ENCODE measurements at regions not wholly inside any gene's neighbourhood (a gene's known extent, or its start where the extent isn't known, plus 50 kb on each side); places are given as distances from the start of the nearest gene placed in this dataset.

DNA sequence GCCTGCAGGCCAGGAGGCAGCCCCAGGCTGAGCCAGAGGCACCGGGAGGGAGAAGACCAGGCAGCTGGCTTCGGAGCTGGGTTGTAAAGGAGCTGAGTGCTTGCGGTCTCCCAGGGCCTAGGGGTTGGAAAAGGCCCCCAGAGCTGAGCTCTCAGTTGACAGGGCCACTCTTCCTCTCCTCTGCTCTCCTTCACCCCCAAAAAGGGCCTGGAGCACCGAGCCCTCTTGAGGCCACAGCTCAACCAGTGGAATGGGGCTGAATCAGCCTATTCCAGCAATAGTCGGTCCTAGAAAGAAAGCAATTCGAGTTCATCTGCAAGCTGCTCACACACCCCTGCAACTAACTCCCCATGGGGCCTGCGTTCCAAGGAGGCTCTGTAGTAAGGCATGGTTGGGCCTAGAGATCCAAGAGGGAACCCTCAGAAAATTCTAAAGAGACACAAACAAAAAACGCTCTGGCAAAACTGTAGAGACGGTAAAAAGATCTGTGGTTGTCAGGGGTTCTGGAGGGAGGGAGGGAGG is 205.0 kb downstream of the BUD13 start:
- peaks cover 0 to 5% (median 3%) of the 10 kb centered on the region in 5 donors for H3K27me3 ChIP-seq (ENCODE audit: control insufficient read depth in 5 of 5, insufficient read depth in 4 of 5, low read length in 5 of 5)
- H3K4me3 ChIP-seq (ENCODE audit: low read depth in 1 of 5, low read length in 5 of 5) = no peak overlapping the region
- H3K4me1 ChIP-seq (ENCODE audit: control insufficient read depth in 5 of 5, insufficient read depth in 5 of 5, low read length in 5 of 5) = peaks cover 0 to 4% (median 0%) of the 10 kb centered on the region in 5 donors

DNA sequence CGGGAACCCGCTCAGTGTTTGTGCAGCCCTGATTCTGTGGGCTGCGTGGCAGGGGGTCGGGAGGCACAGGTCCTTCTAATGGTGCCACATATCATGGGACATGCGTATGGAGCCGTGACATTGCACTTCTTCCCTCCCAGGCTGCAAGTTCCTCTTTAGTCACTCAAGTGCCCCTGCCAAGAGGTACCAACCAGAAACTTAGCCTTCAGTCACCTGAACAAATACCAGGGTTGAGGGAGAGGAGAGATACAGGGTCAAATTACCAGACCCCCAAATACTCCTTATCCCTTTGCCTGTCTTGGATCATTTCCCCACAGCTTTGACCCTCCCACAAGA is 209.1 kb downstream of the BUD13 start:
- H3K27me3 ChIP-seq (ENCODE audit: control insufficient read depth in 5 of 5, insufficient read depth in 4 of 5, low read length in 5 of 5) = peaks cover 0 to 6% (median 5%) of the 10 kb centered on the region in 5 donors
- no peak overlapping the region for H3K27ac ChIP-seq (ENCODE audit: low read depth, low read length)
- no peak overlapping the region for H3K9ac ChIP-seq (ENCODE audit: low read length in 5 of 5)
- H3K4me3 ChIP-seq (ENCODE audit: low read depth in 1 of 5, low read length in 5 of 5) = no peak overlapping the region
- H3K9me3 ChIP-seq (ENCODE audit: control insufficient read depth in 5 of 5, low read length in 5 of 5) = peaks cover 3 to 17% (median 13%) of the 10 kb centered on the region in 5 donors
- H3K36me3 ChIP-seq (ENCODE audit: control insufficient read depth in 5 of 5, insufficient read depth in 5 of 5, low read length in 5 of 5) = no peaks in the 10 kb centered on the region
- peaks cover 0 to 10% (median 0%) of the 10 kb centered on the region in 5 donors for H3K4me1 ChIP-seq (ENCODE audit: control insufficient read depth in 5 of 5, insufficient read depth in 5 of 5, low read length in 5 of 5)

More for the DNA sequence above, 205.0 kb downstream of the BUD13 start:
- Histone ChIP-seq H3K9me3 (ENCODE audit: control insufficient read depth in 5 of 5, low read length in 5 of 5) (peaks cover 3 to 17% (median 13%) of the 10 kb centered on the region in 5 donors), H3K36me3 (ENCODE audit: control insufficient read depth in 5 of 5, insufficient read depth in 5 of 5, low read length in 5 of 5) (no peaks in the 10 kb centered on the region), H3K9ac (ENCODE audit: low read length in 5 of 5) (no peak overlapping the region), H3K27ac (ENCODE audit: low read depth, low read length) (no peak overlapping the region)

DNA sequence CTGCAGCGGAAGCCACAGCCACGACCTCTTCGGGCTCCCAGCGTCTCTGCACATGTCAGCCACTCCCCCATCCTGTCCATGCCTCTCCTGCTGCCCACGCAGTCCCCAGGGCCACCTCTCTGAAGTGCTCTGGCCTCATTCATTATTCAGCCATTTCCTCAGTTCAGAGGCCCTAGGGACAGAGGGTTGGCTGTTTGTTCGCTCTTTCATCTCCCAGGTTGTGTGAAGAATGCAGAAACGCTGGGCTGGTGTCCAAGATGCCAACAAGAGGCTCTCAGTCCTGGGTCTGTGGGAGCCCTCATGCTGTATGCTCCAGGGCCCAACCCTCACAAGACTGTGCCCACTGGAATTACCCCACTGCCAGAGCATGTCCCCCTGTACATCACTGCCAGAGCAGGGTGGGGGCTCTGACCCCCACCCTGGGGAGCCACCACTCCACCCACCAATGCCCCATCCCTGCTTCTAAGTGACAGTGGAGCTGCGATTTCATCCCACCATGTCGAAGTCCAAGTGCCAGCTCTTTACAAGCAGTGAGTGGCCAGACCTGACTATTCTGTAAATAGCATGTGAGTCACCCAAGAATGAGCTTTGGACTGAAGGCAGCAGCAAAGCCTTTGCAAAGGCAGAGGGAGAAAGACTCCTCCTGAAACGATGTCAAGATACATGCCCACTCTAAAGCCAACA is 209.6 kb downstream of the BUD13 start:
- Histone ChIP-seq H3K27ac (ENCODE audit: low read depth, low read length) (no peak overlapping the region), H3K4me3 (ENCODE audit: low read depth in 1 of 5, low read length in 5 of 5) (no peak overlapping the region), H3K9me3 (ENCODE audit: control insufficient read depth in 5 of 5, low read length in 5 of 5) (peaks cover 3 to 17% (median 13%) of the 10 kb centered on the region in 5 donors), H3K9ac (ENCODE audit: low read length in 5 of 5) (no peak overlapping the region), H3K27me3 (ENCODE audit: control insufficient read depth in 5 of 5, insufficient read depth in 4 of 5, low read length in 5 of 5) (peaks cover 0 to 6% (median 5%) of the 10 kb centered on the region in 5 donors), H3K4me1 (ENCODE audit: control insufficient read depth in 5 of 5, insufficient read depth in 5 of 5, low read length in 5 of 5) (peaks cover 0 to 15% (median 0%) of the 10 kb centered on the region in 5 donors), H3K36me3 (ENCODE audit: control insufficient read depth in 5 of 5, insufficient read depth in 5 of 5, low read length in 5 of 5) (no peaks in the 10 kb centered on the region)

DNA sequence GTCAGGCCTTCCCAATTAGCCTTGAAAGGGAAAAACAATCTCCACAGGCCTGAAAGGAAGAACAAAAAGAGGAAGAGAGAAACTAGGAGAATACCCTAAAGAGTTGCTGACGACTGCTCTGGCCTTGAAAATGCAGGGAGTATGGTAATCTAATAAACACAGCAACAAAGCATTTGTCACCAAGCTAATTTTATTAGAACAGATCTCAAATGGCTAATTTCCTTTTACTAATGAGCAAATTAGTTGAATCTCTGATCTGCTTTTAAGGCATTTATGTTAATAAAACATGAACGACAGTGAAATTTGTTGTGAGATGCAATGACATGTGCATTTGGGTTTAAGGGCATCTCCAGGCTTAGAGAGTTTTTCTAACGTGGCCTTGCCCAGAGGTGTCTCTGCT is 212.2 kb downstream of the BUD13 start:
- no peaks in the 10 kb centered on the region for H3K36me3 ChIP-seq (ENCODE audit: control insufficient read depth in 5 of 5, insufficient read depth in 5 of 5, low read length in 5 of 5)
- no peak overlapping the region for H3K27ac ChIP-seq (ENCODE audit: low read depth, low read length)
- no peak overlapping the region for H3K4me3 ChIP-seq (ENCODE audit: low read depth in 1 of 5, low read length in 5 of 5)
- peaks cover 0 to 16% (median 0%) of the 10 kb centered on the region in 5 donors for H3K4me1 ChIP-seq (ENCODE audit: control insufficient read depth in 5 of 5, insufficient read depth in 5 of 5, low read length in 5 of 5)
- H3K9me3 ChIP-seq (ENCODE audit: control insufficient read depth in 5 of 5, low read length in 5 of 5) = peaks cover 0 to 6% (median 4%) of the 10 kb centered on the region in 5 donors
- H3K27me3 ChIP-seq (ENCODE audit: control insufficient read depth in 5 of 5, insufficient read depth in 4 of 5, low read length in 5 of 5) = peaks cover 0 to 10% (median 6%) of the 10 kb centered on the region in 5 donors
- no peak overlapping the region for H3K9ac ChIP-seq (ENCODE audit: low read length in 5 of 5)

DNA sequence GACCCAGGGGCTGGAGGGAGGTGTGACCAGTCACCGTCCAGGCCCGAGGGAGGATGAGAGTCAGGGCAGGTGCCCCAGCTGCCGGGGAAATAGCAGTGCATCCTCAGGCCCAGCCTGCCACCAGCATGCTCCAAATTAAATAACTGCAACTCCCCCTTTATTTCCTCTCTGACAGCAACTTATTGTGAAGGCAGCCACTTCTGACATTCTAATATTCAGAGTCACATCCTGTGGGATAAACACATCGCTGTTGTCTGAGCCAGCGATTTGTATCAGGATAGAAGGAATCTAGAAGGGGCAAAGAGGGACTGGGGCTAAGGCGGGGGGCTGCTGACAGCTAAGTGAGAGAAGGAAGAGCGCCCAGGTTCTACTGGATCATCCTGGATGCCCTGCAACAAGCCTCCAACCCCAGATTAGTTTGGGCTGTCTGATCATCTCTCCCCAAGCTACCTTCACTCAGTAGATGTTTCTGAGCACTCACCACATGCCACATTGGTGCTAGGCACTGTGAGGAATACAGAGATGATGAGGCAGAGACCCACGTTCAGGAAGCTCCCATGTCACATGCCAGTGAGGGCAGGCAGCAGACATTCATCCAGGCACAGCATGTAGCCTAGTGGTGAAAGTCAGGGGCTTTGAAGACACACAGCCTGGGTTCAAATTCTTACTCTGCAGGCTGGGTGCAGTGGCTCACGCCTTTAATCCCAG is 214.1 kb downstream of the BUD13 start:
- Histone ChIP-seq H3K27ac (ENCODE audit: low read depth, low read length) (no peak overlapping the region), H3K4me1 (ENCODE audit: control insufficient read depth in 5 of 5, insufficient read depth in 5 of 5, low read length in 5 of 5) (peaks cover 0 to 16% (median 0%) of the 10 kb centered on the region in 5 donors), H3K27me3 (ENCODE audit: control insufficient read depth in 5 of 5, insufficient read depth in 4 of 5, low read length in 5 of 5) (peaks cover 0 to 10% (median 6%) of the 10 kb centered on the region in 5 donors), H3K4me3 (ENCODE audit: low read depth in 1 of 5, low read length in 5 of 5) (no peak overlapping the region), H3K9me3 (ENCODE audit: control insufficient read depth in 5 of 5, low read length in 5 of 5) (peaks cover 0 to 5% (median 0%) of the 10 kb centered on the region in 5 donors), H3K36me3 (ENCODE audit: control insufficient read depth in 5 of 5, insufficient read depth in 5 of 5, low read length in 5 of 5) (no peaks in the 10 kb centered on the region), H3K9ac (ENCODE audit: low read length in 5 of 5) (no peak overlapping the region)

DNA sequence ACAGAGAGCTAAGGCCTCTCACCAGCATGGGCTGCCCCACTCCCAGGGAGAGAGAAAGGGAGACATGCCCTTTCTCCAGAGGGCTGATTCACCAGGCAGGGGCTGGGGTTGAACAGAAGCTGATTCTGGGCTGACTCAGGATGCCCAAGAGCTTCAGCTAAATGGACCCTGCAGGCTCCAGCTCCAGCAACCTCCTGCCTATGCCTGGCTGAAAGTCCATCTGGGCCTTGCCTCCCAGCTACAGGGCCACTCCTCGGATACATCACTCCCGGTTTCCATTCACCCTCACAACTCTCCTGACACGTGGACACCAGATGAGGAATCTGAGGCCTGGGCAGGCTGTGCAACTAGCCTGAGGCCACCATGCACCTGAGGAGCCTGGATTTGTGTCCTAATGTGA is 215.5 kb downstream of the BUD13 start:
- H3K36me3 ChIP-seq (ENCODE audit: control insufficient read depth in 5 of 5, insufficient read depth in 5 of 5, low read length in 5 of 5) = no peaks in the 10 kb centered on the region
- H3K4me1 ChIP-seq (ENCODE audit: control insufficient read depth in 5 of 5, insufficient read depth in 5 of 5, low read length in 5 of 5) = peaks cover 0 to 9% (median 0%) of the 10 kb centered on the region in 5 donors
- H3K27ac ChIP-seq (ENCODE audit: low read depth, low read length) = no peak overlapping the region
- H3K4me3 ChIP-seq (ENCODE audit: low read depth in 1 of 5, low read length in 5 of 5) = no peak overlapping the region
- peaks cover 0 to 5% (median 0%) of the 10 kb centered on the region in 5 donors for H3K9me3 ChIP-seq (ENCODE audit: control insufficient read depth in 5 of 5, low read length in 5 of 5)
- peaks cover 0 to 7% (median 0%) of the 10 kb centered on the region in 5 donors for H3K27me3 ChIP-seq (ENCODE audit: control insufficient read depth in 5 of 5, insufficient read depth in 4 of 5, low read length in 5 of 5)
- H3K9ac ChIP-seq (ENCODE audit: low read length in 5 of 5) = no peak overlapping the region

DNA sequence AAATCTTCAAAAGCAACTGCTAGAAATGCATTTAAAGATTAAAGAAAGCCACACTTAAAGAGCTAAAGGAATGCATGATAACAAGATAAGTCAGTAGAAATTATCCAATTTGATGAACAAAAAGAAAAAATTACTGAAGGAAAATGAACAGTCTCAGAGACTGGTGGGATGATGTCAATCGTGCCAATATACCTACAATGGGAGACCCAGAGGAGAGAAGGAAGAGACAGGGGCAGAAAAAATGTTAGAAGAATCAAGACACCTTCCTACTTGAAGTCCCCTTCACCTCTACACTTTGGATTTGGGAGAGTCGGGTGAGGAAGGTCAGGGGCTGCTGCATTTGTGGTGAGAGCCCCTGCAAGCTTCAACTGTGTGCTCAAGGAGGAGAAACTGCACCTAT is 216.3 kb downstream of the BUD13 start:
- Histone ChIP-seq H3K9me3 (ENCODE audit: control insufficient read depth in 5 of 5, low read length in 5 of 5) (peaks cover 0 to 5% (median 0%) of the 10 kb centered on the region in 5 donors), H3K9ac (ENCODE audit: low read length in 5 of 5) (no peak overlapping the region)

DNA sequence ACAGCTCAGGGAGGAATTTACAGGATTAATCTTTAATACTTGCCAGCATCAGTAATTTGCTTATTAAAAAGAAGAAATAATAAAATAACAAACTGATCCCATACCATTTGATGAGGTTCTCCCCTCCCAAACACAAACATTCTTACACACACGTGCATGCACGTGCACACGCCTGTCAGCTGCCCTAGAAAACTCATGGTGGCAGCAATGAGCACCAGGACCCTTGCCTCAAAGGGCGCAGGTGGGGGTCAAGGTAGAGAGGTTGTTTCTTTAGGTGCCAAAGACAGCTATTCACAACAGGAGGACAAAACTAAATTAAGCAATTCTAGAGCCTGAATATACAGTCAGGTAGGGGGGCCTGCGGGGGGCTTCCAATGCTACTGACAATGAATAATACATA is 219.3 kb downstream of the BUD13 start:
- H3K36me3 ChIP-seq (ENCODE audit: control insufficient read depth in 5 of 5, insufficient read depth in 5 of 5, low read length in 5 of 5) = no peaks in the 10 kb centered on the region
- no peak overlapping the region for H3K9ac ChIP-seq (ENCODE audit: low read length in 5 of 5)
- H3K27ac ChIP-seq (ENCODE audit: low read depth, low read length) = no peak overlapping the region
- H3K4me3 ChIP-seq (ENCODE audit: low read depth in 1 of 5, low read length in 5 of 5) = no peak overlapping the region
- peaks cover 0 to 13% (median 8%) of the 10 kb centered on the region in 5 donors for H3K9me3 ChIP-seq (ENCODE audit: control insufficient read depth in 5 of 5, low read length in 5 of 5)
- peaks cover 0 to 4% (median 0%) of the 10 kb centered on the region in 5 donors for H3K4me1 ChIP-seq (ENCODE audit: control insufficient read depth in 5 of 5, insufficient read depth in 5 of 5, low read length in 5 of 5)
- peaks cover 0 to 14% (median 0%) of the 10 kb centered on the region in 5 donors for H3K27me3 ChIP-seq (ENCODE audit: control insufficient read depth in 5 of 5, insufficient read depth in 4 of 5, low read length in 5 of 5)

More for the DNA sequence above, 216.3 kb downstream of the BUD13 start:
- H3K36me3 ChIP-seq (ENCODE audit: control insufficient read depth in 5 of 5, insufficient read depth in 5 of 5, low read length in 5 of 5) = no peaks in the 10 kb centered on the region
- no peak overlapping the region for H3K27ac ChIP-seq (ENCODE audit: low read depth, low read length)
- peaks cover 0 to 9% (median 0%) of the 10 kb centered on the region in 5 donors for H3K4me1 ChIP-seq (ENCODE audit: control insufficient read depth in 5 of 5, insufficient read depth in 5 of 5, low read length in 5 of 5)
- H3K4me3 ChIP-seq (ENCODE audit: low read depth in 1 of 5, low read length in 5 of 5) = no peak overlapping the region
- peaks cover 0 to 11% (median 0%) of the 10 kb centered on the region in 5 donors for H3K27me3 ChIP-seq (ENCODE audit: control insufficient read depth in 5 of 5, insufficient read depth in 4 of 5, low read length in 5 of 5)

DNA sequence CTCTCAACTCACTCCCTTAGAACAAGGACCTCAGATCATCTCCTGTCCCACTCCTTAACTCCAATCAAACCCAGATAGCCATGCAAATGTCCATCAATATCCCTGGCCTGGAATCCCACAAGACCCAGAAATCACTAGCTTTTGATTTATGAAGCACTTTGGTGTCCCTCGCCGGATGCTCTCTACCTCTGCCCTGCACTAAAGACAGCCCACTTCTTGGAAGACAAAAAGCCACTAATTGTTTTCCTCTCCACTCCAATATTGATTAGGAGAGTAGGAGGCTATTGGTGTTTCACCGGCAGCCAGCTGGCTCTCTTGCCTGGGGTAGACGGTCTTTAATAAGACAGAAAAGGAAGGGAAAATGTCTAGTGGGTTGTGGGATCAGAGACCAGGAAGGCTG is 221.2 kb downstream of the BUD13 start:
- H3K9ac ChIP-seq (ENCODE audit: low read length in 5 of 5) = no peak overlapping the region
- no peaks in the 10 kb centered on the region for H3K4me1 ChIP-seq (ENCODE audit: control insufficient read depth in 5 of 5, insufficient read depth in 5 of 5, low read length in 5 of 5)
- peaks cover 0 to 12% (median 4%) of the 10 kb centered on the region in 5 donors for H3K27me3 ChIP-seq (ENCODE audit: control insufficient read depth in 5 of 5, insufficient read depth in 4 of 5, low read length in 5 of 5)
- H3K4me3 ChIP-seq (ENCODE audit: low read depth in 1 of 5, low read length in 5 of 5) = no peak overlapping the region
- no peaks in the 10 kb centered on the region for H3K36me3 ChIP-seq (ENCODE audit: control insufficient read depth in 5 of 5, insufficient read depth in 5 of 5, low read length in 5 of 5)
- no peak overlapping the region for H3K27ac ChIP-seq (ENCODE audit: low read depth, low read length)
- peaks cover 0 to 15% (median 8%) of the 10 kb centered on the region in 5 donors for H3K9me3 ChIP-seq (ENCODE audit: control insufficient read depth in 5 of 5, low read length in 5 of 5)

DNA sequence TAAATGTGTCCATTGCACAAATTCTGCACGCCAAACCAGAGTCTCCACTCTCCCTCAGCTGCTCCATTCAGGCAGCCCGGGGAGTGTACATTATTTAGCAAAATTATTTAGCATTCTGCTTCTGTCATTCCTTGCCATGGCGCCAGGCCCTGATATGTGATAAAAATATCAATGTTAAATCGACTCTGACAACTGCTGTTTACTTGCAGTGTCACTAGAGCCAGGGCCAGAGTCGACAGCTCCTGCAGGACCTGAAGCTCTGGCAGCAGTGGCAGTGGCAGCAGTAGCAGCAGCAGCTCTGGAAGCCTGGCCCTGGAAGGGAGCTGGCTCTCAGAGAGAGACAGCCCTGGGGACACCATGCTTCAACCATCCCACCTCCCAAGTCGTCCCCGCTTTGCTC is 224.5 kb downstream of the BUD13 start:
- H3K4me1 ChIP-seq (ENCODE audit: control insufficient read depth in 5 of 5, insufficient read depth in 5 of 5, low read length in 5 of 5) = no peaks in the 10 kb centered on the region
- peaks cover 0 to 12% (median 4%) of the 10 kb centered on the region in 5 donors for H3K27me3 ChIP-seq (ENCODE audit: control insufficient read depth in 5 of 5, insufficient read depth in 4 of 5, low read length in 5 of 5)
- H3K9ac ChIP-seq (ENCODE audit: low read length in 5 of 5) = no peak overlapping the region
- H3K9me3 ChIP-seq (ENCODE audit: control insufficient read depth in 5 of 5, low read length in 5 of 5) = peaks cover 0 to 15% (median 8%) of the 10 kb centered on the region in 5 donors
- no peak overlapping the region for H3K4me3 ChIP-seq (ENCODE audit: low read depth in 1 of 5, low read length in 5 of 5)
- no peak overlapping the region for H3K27ac ChIP-seq (ENCODE audit: low read depth, low read length)
- H3K36me3 ChIP-seq (ENCODE audit: control insufficient read depth in 5 of 5, insufficient read depth in 5 of 5, low read length in 5 of 5) = no peaks in the 10 kb centered on the region
